ENCODE measurements at regions not wholly inside any gene's neighbourhood (a gene's known extent, or its start where the extent isn't known, plus 50 kb on each side); places are given as distances from the start of the nearest gene placed in this dataset.
"Not testable (repeated sequence)": the region's sequence is repeated elsewhere in the genome, so short reads cannot be mapped to it uniquely, and the experiment has no call there.

DNA sequence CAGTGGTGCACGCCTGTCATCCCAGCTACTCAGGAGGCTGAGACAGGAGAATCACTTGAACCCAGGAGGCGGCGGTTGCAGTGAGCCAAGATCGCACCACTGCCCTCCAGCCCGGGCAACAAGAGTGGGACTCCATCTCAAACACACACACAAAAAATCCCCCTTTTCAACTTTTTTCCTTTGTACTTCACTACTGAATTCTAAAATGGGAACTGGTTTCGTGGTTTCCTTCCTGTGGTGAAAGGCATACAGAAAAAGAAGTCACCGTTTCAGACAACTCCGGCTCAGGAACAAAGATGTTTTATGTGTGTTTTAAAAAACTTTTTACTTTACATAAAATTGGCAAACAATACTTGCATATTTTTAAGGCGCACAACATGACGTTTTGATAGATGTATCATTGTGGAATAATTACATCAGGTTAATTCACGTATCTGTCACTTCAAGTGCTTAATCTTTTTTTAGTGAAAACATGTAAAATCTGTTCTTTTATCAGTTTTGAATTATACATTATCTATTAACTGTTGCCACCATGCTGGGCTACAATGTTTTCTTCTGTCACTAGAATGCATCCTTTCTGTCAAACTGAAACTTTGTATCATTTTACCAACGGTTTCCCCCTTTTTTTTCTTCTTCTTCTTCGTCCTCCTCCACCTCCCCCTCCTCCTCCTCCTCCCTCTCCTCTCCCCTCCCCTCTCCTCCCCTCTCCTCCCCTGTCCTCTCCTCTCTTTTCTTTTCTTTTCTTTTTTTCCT, 186.0 kb downstream of the CRLF2 start:
- TF ChIP-seq POLR2A (IDR thresholded peaks at IDR 0.05; ENCODE audit: low read depth, low read length) = no peak
- FAIRE-seq (no peak), DNase-seq (ENCODE audit: insufficient read length, low spot score) (no peak)

DNA sequence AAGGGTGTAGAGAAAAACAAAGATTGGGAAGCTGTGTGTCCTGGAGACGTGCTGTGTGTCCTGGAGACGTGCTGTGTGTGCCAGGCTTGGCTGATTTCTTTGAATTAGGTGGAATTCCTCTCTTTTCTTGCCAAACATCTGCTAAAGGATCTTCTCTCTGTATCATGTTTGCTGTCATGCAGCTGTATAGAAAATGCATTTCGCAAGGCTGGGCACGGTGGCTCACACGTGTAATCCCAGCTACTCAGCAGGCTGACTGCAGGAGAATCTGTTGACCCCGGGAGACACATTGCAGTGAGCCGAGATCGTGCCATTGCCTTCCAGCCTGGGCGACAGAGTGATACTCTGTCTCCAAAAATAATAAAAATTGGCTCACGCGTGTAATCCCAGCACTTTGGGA, 187.0 kb downstream of the CRLF2 start:
- TF ChIP-seq POLR2A (IDR thresholded peaks at IDR 0.05; ENCODE audit: low read depth, low read length) = no peak
- DNase-seq (ENCODE audit: insufficient read length, low spot score) (no peak), FAIRE-seq (no peak)

DNA sequence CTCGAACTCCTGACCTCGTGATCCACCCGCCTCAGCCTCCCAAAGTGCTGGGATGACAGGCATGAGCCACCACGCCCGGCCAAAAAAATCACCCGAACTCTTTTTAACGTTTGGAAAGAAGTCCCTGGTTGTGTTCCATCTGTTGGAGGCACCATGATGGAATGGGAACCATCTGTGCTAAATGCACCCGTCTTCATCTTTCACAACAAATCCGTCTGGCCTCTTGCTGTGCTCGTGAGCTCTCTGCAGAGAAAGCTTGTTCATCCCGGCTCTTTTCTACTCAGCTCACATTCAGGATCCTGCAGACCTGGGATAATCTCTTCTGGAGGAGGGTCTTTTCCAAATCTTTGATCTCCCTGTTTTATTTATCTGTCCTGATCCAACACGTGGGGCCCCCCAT, 188.8 kb downstream of the CRLF2 start:
- no peak for DNase-seq (ENCODE audit: insufficient read length, low spot score)
- TF ChIP-seq POLR2A (IDR thresholded peaks at IDR 0.05; ENCODE audit: low read depth, low read length) = no peak
- no peak for FAIRE-seq

DNA sequence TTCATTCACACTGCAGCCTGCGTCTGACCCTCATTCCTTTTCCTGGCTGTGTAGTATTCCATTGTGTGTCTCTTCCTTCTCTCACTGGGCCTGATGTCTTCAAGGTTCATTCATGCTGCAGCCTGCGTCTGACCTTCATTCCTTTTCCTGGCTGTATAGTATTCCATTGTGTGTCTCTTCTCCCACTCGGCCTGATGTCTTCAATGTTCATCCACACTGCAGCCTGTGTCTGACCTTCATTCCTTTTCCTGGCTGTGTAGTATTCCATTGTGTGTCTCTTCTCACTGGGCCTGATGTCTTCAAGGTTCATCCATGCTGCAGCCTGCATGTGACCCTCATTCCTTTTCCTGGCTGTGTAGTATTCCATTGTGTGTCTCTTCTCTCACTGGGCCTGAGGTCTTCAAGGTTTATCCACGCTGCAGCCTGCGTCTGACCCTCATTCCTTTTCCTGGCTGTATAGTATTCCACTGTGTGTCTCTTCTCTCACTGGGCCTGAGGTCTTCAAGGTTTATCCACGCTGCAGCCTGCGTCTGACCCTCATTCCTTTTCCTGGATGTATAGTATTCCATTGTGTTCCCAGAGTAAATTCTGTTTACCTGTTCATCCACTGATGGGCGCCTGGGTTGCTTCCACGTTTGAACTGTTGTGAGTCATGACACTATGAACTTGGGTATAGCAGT, 191.0 kb downstream of the CRLF2 start:
- not testable (repeated sequence) for FAIRE-seq; DNase-seq (ENCODE audit: insufficient read length, low spot score)

DNA sequence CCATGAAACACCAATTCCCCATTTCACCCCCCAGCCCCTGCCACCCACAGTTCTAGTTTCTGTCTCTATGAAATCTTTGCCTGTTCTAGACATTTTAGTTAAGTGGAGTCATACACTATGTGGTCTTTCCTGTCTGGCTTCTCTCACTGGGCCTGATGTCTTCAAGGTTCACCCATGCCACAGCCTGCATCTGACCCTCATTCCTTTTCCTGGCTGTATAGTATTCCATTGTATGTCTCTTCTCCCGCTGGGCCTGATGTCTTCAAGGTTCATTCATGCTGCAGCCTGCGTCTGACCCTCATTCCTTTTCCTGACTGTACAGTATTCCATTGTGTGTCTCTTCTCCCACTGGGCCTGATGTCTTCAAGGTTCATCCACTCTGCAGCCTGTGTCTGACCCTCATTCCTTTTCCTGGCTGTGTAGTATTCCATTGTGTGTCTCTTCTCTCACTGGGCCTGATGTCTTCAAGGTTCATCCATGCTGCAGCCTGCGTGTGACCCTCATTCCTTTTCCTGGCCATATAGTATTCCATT, 191.7 kb downstream of the CRLF2 start:
- DNase-seq (ENCODE audit: insufficient read length, low spot score) = no peak
- no peak for FAIRE-seq
- no peak for TF ChIP-seq POLR2A (IDR thresholded peaks at IDR 0.05; ENCODE audit: low read depth, low read length)

DNA sequence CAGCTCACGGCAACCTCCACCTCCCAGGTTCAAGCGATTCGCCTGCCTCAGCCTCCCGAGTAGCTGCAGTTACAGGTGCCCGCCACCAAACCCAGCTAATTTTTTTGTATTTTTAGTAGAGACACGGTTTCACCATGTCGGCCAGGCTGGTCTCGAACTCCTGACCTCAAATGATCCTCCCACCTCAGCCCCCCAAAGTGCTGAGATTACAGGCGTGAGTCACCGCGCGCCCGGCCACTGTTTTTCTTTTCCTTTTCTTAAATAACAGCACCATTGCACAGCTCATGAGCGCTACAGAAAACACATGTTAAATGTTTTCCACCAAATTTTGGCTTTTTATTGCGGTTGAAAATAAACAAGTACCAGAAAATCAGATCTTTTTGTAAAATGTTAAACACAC, 195.5 kb downstream of the CRLF2 start:
- not testable (repeated sequence) for DNase-seq (ENCODE audit: insufficient read length, low spot score); FAIRE-seq

DNA sequence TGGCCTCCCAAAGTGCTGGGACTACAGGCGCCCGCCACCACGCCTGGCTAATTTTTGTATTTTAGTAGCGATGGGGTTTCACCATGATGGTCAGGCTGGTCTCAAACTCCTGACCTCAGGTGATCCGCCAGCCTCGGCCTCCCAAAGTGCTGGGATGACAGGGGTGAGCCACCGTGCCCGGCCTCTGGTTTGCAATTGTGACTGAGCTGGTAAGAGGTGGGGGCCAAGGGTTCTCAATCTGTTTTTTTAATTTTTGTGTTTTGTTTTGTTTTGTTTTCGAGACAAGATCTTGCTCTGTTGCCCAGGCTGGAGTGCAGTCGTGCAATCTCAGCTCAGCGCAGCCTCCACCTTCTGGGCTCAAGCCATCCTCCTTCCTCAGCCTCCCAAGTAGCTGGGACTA, 196.2 kb downstream of the CRLF2 start:
- DNase-seq (ENCODE audit: insufficient read length, low spot score); FAIRE-seq: not testable (repeated sequence)

DNA sequence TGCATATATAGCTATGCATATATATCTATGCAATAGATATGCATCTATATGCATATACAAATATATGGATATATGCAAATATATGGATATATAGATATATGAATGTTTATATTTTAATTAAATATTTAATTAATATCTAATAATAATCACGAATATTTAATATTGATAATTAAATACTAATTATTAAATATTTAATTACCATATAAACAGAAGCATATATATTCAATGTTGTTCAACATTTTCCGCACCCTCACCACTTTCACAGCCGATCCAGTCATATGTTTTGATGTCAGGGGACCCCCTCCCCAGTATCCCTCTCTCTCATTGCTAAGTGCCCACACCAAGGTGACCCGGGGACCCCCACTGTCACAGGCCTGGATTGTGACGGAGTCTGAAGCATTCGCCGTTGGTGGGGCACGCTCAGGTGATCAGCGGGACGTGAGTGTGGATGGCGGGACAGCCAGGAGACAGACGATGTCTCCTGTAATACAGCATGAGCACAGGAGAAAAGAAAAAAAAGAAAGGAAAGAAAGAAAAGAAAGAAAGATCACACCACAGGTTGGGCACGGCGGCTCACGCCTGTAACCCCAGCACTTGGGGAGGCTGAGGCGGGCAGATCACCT, 199.7 kb downstream of the CRLF2 start:
- TF ChIP-seq POLR2A (IDR thresholded peaks at IDR 0.05; ENCODE audit: low read depth, low read length) = no peak
- FAIRE-seq (no peak), DNase-seq (ENCODE audit: insufficient read length, low spot score) (no peak)

DNA sequence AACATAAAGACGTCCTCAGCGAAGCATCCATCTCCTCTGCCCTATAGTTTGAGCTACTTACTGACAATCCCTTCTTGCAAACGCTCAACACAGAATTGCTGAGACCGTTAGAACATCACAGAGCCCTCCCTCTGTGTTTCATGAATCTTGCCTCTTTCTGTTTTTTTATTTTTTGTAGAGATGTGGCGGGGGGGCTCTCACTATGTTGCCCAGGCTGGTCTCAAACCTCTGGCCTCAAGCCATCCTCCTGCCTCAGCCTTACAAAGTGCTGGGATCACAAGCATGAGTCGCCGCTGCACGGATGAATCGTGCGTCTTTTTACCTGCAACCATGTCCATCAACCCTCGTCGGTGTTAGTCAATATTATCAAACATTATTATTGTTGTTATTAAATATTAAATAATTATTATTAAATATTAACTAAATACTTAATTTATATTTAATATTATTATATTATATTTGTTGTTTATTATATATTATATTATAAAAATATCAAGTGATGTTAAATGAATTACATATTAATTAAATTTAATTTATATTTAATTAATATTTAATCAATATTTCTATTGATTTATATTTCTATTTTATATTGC, 200.7 kb downstream of the CRLF2 start:
- FAIRE-seq (no peak), DNase-seq (ENCODE audit: insufficient read length, low spot score) (no peak)
- TF ChIP-seq POLR2A (IDR thresholded peaks at IDR 0.05; ENCODE audit: low read depth, low read length) = no peak

DNA sequence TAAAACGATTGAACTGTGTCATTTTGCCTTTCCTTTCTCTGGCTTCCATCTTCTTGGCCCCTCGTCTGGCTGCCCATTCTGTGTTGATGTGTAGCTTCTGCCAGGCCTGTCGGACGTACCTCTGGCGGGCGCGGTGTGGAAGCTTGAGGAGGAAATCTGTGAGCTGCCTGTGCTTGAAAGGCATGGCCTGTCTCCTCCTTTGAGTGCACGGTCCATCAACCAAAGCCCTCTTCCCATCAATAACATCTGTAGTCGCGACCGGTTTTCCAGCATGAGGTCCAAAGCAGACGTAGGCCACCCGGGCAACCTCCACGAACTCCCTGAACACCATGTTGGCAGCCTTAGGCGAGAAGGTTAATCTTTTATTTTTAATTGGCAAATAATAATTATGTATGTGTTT, 202.7 kb downstream of the CRLF2 start:
- no peak for FAIRE-seq
- no peak for DNase-seq (ENCODE audit: insufficient read length, low spot score)
- TF ChIP-seq POLR2A (IDR thresholded peaks at IDR 0.05; ENCODE audit: low read depth, low read length) = no peak

DNA sequence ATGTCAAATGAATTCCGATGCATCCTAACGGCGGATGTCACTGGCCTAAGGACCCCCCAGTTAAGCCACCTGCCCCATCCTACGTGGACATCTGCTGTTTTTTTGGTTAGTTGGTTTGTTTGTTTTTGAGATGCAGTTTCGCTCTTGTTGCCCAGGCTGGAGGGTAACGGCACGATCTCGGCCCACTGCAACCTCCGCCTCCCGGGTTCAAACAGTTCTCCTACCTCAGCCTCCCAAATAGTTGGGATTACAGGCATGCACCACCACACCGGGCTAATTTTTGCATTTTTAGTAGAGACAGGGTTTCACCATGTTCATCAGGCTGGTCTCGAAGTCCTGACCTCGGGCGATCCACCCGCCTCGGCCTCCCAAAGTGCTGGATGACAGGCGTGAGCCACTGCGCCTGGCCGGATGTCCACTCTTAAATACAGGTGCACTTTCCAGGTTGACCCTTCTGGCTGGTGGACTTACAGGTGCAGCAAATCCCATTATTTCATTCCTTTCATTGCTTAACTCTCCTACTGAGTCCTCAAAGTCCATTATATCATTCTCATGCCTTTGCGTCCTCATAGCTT, 206.2 kb downstream of the CRLF2 start:
- FAIRE-seq = no peak
- TF ChIP-seq POLR2A (IDR thresholded peaks at IDR 0.05; ENCODE audit: low read depth, low read length) = no peak
- DNase-seq (ENCODE audit: insufficient read length, low spot score) = no peak

DNA sequence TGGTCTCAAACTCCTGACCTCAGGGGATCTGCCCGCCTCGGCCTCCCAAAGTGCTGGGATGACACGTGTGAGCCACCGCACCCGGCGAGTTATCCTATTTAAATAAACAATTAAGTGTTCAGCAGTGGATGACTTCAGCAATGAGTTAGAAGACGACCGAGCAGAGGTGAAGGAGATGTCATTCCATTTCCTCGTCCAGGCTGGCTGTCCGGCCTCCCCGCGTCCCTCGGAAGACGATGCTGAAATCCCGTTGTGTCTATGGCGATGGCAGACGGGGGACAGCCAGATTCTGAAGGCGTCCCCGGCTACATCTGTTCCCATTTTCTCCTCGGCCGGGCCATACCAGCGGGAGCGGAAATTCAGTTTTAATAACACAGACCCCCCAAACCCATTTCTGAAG, 209.8 kb downstream of the CRLF2 start:
- DNase-seq (ENCODE audit: insufficient read length, low spot score) (no peak), FAIRE-seq (no peak)
- TF ChIP-seq POLR2A (IDR thresholded peaks at IDR 0.05; ENCODE audit: low read depth, low read length) = no peak

DNA sequence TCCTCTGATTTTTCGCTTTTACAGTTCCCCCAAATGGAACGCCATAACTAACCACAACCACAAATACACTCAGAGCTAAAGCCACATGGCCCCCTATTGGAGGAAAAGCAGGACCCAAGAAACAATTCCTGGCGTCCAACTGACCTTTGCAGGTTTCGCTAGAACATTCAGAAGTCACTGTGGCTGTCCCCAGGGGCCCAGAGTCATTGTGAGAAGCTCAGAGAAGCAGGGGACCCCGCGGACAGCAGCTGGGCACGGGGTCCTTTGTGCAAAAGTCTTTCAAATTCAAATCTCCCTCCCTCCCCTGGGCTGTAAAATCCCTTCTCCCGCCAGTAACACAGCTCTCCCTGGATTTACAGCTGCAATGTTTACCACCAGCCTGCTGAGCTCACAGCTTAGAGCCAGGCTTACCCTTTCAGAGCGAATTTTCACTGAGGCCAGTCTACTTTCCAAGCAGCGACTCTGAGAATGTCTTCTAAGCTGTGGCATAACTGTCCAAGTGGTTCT, 214.8 kb downstream of the CRLF2 start:
- no peak for DNase-seq (ENCODE audit: insufficient read length, low spot score)
- TF ChIP-seq POLR2A (IDR thresholded peaks at IDR 0.05; ENCODE audit: low read depth, low read length) = no peak
- no peak for FAIRE-seq

DNA sequence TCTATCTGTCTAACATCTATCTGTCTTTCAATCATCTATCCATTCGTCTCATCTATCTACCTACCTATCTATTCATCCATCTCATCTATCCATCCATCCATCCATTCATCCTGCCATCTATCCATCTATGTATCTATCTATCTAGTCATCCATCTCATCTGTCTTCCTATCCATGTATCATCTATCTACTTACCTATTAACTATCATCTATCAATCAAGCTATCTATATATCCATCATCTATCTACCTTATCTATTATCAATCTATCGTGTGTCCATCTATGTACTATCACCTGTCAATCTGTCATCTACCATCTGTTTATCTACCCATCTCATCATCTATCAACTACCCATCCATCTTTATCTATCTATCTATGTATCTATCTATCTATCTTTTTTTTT, 217.7 kb downstream of the CRLF2 start:
- no peak for TF ChIP-seq POLR2A (IDR thresholded peaks at IDR 0.05; ENCODE audit: low read depth, low read length)
- DNase-seq (ENCODE audit: insufficient read length, low spot score) (no peak), FAIRE-seq (no peak)

Data from H54 (cell line).